Endometrium (tissue), 2 donors: ENCODE measurements at regions not wholly inside any gene's neighbourhood (a gene's known extent, or its start where the extent isn't known, plus 50 kb on each side); places are given as distances from the start of the nearest gene placed in this dataset.
"Not testable (repeated sequence)": the region's sequence is repeated elsewhere in the genome, so short reads cannot be mapped to it uniquely, and the experiment has no call there.

Source experiments
- FAIRE-seq: peaks from 2 replicates; lab custom pipeline; 2012; peaks lifted over from hg19 to GRCh38; lab: Jason Lieb, UNC
- donor health status: control.
- donor health status: control.

- no peak for FAIRE-seq
These were observed 51.2 kb upstream of the THRB start for GRCh38 chr3:24545887-24546286.

GRCh38 chr3:24548278-24548677 is 53.6 kb upstream of the THRB start:
- no peak for FAIRE-seq

GRCh38 chr3:24550588-24550987 is 55.9 kb upstream of the THRB start:
- FAIRE-seq = no peak

- no peak for FAIRE-seq
These were observed 57.0 kb upstream of the THRB start for GRCh38 chr3:24551626-24552025.

- FAIRE-seq = no peak
These were observed 68.2 kb upstream of the THRB start for GRCh38 chr3:24562895-24563294.

- no peak for FAIRE-seq
These were observed 70.4 kb upstream of the THRB start for GRCh38 chr3:24565053-24565452.

GRCh38 chr3:24565656-24566055 is 71.0 kb upstream of the THRB start:
- FAIRE-seq = no peak

- FAIRE-seq = no peak
These were observed 72.3 kb upstream of the THRB start for GRCh38 chr3:24566927-24567326.

GRCh38 chr3:24572409-24572808 is 77.8 kb upstream of the THRB start:
- FAIRE-seq = not testable (repeated sequence)

GRCh38 chr3:24573576-24573975 is 78.9 kb upstream of the THRB start:
- no peak for FAIRE-seq

GRCh38 chr3:24578324-24578723 is 83.7 kb upstream of the THRB start:
- FAIRE-seq = no peak

GRCh38 chr3:24578951-24579421 is 84.3 kb upstream of the THRB start:
- FAIRE-seq = no peak

GRCh38 chr3:24582431-24583403 is 88.1 kb upstream of the THRB start:
- no peak for FAIRE-seq

GRCh38 chr3:24586920-24587319 is 92.3 kb upstream of the THRB start:
- no peak for FAIRE-seq

- FAIRE-seq = no peak
These were observed 94.2 kb upstream of the THRB start for GRCh38 chr3:24588629-24589512.

GRCh38 chr3:24589513-24589851 is 94.8 kb upstream of the THRB start:
- no peak for FAIRE-seq

- no peak for FAIRE-seq
These were observed 95.6 kb upstream of the THRB start for GRCh38 chr3:24589931-24590880.

GRCh38 chr3:24591191-24591590 is 96.5 kb upstream of the THRB start:
- no peak for FAIRE-seq

GRCh38 chr3:24591661-24592555 is 97.3 kb upstream of the THRB start:
- no peak for FAIRE-seq

GRCh38 chr3:24594161-24594560 is 99.5 kb upstream of the THRB start:
- no peak for FAIRE-seq

GRCh38 chr3:24595796-24596195 is 101.1 kb upstream of the THRB start:
- FAIRE-seq = no peak
